Endometrium (tissue), 2 donors: ENCODE measurements at regions not wholly inside any gene's neighbourhood (a gene's known extent, or its start where the extent isn't known, plus 50 kb on each side); places are given as distances from the start of the nearest gene placed in this dataset.

Experiments used
- FAIRE-seq: peaks from 2 replicates; lab custom pipeline; 2012; peaks lifted over from hg19 to GRCh38; lab: Jason Lieb, UNC
- donor health status: control.
- donor health status: control.

- FAIRE-seq, result peak; percentile 97
These were observed 83.4 kb downstream of the FAM43A start for GRCh38 chr3:194769020-194769643.

DNA sequence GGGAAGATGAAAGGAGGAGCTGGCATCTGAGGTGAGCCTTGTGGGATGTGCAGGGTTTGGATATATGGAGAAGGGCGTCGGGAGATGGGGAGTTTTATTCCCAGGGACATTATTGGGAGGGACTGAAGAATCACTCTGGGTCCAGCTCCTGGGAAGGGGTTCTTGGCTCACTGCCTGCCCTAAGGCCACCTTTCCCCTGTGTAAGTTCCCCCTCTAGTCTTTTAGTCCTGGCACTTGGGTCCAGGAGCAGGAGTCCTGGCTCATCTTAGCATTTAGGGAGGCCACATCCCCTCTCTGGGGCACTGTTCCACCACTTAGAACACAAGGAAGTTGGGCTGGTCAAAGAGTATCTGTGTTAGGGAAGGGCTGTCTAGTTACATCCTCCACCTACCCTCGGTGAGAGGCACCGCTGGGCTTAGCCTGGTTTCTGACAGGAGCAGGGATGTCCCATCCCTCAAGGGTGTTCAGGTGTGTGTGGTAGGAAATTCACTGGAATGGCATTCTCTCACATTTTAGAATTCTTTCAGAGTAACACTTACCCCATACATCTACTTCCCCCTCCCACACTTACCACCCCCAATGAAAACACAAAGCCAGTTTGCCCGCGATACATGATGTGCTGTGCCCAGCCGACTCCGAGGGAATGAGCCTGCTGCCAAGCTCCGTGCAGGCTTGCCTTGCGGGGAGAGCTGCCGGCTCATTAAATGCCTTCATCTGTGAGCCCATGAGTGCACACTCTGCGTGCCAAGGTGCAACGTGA lies 86.7 kb downstream of the FAM43A start:
- no peak for FAIRE-seq

- FAIRE-seq, result no peak
These were observed 87.5 kb downstream of the FAM43A start for GRCh38 chr3:194773216-194773615.

DNA sequence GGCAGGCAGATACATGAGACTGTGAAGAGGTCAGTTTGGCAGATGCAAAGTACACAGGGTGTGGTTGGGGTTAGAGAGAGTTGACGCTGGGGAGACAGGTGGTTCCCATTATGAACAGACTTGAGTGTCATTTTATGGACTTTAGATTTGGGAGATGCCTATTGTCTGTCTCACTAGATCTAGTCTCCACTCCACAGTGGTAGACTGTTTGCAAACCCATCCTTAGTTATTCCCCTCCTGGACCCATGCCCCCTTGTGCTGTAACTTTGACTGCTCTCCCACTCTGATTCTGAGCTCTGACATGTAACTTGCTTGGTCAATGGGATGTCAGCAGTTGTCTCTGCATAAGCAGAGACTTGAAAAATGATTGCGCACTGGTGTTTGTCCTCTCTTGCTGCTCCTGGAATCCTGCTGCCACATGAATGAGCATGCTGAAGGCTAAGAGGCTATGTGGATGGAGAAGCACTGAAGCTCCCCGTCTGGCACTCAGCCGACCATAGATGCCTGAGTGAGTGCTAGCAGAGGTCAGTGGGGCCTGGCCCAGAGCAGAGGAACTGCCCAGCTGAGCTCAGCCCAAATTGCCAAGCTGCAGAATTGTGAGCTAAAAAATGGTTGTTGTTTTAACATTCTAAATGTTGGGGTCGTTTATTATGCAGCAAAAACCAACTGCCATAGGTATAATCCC lies 88.2 kb downstream of the FAM43A start:
- no peak for FAIRE-seq

DNA sequence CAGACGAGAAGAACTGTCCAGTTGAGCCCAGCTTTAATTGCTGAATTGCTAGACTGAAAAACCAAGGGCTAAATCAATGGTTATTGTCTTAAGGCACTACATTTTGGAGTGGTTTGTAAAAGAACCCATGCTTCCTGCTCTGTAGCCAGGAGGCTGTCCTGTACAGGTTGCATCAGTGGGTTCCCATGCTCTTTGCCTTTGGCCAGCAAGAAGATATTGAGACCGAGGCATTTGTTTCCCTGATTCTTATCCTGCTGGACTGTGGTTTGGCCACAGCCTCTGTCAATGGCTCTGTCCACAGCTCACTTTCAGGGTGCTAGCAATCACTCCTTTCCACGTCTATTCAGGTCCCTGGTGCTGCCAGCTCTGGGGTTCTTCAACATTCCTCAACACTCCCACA lies 89.6 kb downstream of the FAM43A start:
- FAIRE-seq, result no peak

GRCh38 chr3:194775731-194776130 lies 90.0 kb downstream of the FAM43A start:
- no peak for FAIRE-seq

DNA sequence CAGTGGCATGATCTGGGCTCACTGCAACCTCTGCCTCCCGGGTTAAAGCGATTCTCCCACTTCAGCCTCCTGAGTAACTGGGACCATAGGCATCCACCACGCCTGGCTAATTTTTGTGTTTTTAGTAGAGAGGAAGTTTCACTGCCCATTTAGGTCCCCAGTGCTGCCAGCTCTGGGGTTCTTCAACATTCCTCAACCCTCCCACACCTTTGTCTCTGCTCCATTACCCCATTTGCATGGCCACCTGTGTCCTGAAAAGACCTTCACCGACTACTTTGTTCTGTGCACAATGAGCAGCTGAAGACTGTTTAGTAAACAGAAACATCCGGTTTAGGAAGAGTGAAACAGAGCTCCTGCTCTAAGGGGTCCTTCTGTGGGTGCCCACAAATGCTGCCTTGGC lies 92.0 kb downstream of the FAM43A start:
- FAIRE-seq, result no peak

DNA sequence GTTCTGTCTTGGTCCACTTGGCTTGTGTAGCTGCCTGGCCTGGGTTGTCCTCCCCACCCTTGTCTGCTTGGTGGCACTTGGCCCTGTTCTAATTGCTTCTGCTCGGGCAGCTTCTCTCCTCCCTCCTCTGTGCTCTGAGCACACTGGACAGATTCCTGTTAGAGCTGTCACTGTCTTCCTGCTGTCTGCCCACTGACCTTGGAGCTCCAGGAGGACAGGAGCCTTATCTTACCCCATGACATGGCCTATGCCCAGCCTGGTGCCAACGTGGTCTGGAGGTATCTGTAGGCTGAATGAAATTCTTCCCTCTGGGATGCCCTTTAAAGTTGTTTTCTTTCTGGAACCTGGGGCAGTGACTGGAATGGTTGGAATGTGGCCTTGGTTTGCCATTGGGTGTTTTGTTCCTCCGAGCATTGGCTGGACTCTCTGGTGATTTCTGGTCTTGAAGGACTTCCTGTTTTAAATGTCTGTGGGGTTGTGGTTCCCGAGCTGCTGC lies 94.1 kb downstream of the FAM43A start:
- no peak for FAIRE-seq

DNA sequence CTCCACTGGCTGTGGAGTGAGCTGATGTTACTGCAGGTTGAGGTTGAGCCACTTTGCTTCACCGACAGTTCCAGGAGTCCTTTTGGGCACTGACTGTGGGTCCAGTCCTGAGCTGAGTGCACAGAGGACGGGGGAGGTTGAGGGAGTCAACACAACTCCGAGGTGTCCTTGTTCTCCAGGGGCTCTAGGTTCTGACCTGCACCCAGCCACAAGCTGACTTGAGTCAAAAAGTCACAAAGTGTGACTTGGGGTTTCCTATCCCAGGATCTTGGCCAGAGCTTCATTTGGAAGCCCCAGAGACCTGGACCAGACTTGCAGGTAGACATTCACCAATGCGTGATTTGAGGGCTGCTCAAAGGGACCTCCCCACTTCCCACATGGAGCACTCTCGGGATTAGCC lies 95.0 kb downstream of the FAM43A start:
- FAIRE-seq, result no peak

DNA sequence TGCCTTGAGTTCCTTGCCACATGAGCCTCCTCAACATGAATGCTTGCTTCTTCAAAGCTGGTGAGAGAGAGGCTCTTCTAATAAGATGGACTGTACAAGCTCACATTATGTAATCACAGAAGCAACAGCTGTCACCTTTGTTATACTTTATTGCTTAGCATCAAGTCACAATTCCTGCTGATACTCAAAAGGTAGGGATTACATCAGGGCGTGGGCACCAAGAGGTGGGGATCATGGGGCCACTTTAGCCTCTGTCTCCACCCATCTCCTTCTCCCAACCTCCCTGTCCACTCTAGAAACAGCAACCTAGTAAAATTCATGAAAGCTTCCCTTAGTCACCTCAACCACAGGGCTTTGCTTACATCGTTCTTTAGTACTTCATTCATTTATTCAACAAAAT lies 95.9 kb downstream of the FAM43A start:
- FAIRE-seq, result no peak

GRCh38 chr3:194782698-194783404 lies 97.2 kb downstream of the FAM43A start:
- no peak for FAIRE-seq

DNA sequence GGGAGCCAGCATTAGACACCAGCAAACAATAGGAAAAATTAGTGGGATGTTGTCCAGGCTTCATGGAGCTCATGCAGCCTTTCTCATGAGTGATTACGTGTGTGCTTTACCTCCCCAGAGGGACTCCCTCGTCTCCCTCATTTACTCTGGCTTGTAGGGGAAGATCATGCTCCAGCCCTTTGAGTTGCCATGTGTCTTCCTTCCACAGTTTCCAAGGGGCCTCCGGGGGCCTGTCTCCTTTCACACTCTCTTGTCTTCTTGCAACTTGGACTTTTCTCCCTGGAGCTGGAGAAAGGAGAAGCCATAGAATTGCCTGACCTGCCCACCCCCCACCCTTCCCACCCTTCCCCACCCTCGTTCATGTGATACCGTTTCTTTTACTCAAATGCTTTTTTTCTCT lies 98.7 kb downstream of the FAM43A start:
- no peak for FAIRE-seq

DNA sequence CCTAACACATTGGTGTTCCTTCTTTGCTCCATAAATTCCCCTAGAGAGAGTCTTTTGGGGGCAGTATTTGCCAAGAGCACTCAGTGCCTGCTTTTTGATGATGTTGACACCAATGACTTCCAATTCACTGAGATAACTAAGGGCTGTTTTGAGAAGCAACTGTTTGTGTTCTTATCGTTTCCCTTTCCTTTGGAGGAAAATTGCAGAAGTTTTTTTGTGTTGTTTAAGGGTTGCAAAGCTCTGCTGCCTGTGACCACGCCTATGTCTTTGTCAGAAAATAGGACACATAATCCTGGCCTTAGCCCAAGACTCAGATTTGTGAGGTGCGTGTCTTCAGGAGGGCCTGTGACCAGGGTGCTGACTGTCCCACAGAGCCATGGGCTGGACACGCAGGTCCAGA lies 99.6 kb downstream of the FAM43A start:
- no peak for FAIRE-seq

DNA sequence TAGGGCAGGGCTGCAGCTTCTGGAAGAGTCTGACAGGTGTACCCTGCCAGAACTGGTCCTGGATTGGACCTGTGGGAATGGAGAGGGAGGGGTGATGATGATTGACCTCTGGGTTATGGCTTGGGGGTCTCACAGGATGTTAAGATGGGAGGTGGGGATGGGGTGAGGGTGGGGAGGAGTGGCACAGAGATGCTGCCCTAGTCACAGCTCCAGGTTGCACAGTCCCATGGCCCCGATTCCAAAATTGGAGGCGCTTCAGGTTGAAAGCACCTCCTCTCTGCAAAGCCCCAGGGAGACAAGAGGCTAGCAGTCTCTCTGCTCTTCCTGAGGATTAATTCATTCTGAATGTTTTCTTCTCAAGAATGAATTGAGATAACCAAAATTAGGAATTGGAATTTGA lies 101.4 kb downstream of the FAM43A start:
- no peak for FAIRE-seq

GRCh38 chr3:194787650-194788049 lies 102.0 kb downstream of the FAM43A start:
- FAIRE-seq, result no peak

GRCh38 chr3:194792368-194792767 lies 106.7 kb downstream of the FAM43A start:
- FAIRE-seq, result no peak

GRCh38 chr3:194797555-194798250 lies 112.0 kb downstream of the FAM43A start:
- no peak for FAIRE-seq

- FAIRE-seq, result no peak
These were observed 112.8 kb downstream of the FAM43A start for GRCh38 chr3:194798486-194798885.

DNA sequence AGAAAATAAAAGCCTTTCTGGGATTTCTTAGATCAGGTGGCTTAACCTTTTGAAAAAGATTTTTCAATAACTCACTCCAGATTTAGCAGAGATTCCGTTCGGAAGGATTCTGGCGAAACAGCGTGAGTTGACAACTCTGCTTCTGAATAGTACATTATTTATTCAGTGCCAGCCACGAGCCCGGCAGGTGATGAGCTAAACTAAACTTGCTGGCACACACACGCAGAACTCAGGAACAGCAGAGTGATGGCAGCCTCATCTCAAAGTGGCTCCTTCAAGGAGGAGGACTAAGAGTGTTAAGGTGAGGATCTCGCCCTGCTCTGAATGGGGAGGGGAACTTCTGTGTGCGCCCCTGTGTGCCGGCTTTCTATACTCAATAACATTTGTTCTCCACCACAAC lies 114.3 kb downstream of the FAM43A start:
- FAIRE-seq, result no peak

- FAIRE-seq, result no peak
These were observed 116.1 kb downstream of the FAM43A start for GRCh38 chr3:194801461-194802432.

DNA sequence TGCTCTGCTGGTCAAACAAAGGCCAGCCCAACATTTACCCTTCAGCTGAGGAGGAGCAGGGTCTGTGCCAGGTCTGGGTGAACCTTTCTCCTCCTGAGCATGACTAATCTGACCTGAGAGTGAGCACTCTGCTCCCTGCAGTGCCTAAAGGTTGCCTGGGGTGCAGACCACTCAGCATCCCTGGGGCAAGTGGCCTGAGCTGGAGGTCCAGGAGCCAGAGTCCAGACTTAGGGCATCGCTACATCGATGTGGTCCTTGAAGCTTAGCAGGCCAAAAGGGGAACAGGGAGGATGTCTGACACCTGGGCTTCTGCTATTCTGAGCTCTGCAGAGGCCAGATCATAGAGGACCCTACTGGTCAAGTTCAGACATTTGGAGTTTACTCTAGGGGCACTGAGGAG lies 119.1 kb downstream of the FAM43A start:
- FAIRE-seq, result no peak
